Omental fat pad (tissue), 3 donors: ENCODE measurements at regions not wholly inside any gene's neighbourhood (a gene's known extent, or its start where the extent isn't known, plus 50 kb on each side); places are given as distances from the start of the nearest gene placed in this dataset.

Source experiments
- ATAC-seq: fragments of 150-250 bp; one replicate; pipeline ENCODE4 v1.9.1; 2016; ENCODE audit warnings: mild to moderate bottlenecking, moderate library complexity; ENCODE audit not compliant: low FRiP score
- DNase-seq: peaks from one replicate; pipeline ENCODE4 v3.0.0-alpha.2; 2019; ENCODE audit warnings: low spot score
- TF ChIP-seq, protein P1 (sequence below), 3 donors: fragments of 450-650 bp; IDR thresholded peaks; one replicate each; pipeline ENCODE4 v1.5.1; 2016 to 2017; ENCODE audit warnings: antibody characterized with exemption in 3 of 3, mild to moderate bottlenecking in 3 of 3, moderate library complexity in 2 of 3

DNA sequence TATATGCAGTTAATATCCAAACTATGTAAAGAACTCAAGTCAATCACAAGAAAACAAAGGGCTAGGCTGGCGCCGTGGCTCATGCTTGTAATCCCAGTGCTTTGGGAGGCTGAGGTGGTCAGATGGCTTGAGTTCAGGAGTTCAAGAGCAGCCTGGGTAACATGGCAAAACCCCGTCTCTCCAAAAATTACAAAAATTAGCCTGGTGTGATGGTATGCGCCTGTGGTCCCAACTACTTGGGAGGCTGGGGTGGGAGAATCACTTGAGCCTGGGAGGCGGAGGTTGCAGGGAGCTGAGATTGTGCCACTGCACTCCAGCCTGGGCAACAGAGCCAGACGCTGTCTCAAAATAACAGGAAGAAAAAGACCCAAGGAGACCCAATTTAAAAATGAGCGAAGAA lies 91.9 kb upstream of the ALKAL2 start:
- TF ChIP-seq, protein P1, sequence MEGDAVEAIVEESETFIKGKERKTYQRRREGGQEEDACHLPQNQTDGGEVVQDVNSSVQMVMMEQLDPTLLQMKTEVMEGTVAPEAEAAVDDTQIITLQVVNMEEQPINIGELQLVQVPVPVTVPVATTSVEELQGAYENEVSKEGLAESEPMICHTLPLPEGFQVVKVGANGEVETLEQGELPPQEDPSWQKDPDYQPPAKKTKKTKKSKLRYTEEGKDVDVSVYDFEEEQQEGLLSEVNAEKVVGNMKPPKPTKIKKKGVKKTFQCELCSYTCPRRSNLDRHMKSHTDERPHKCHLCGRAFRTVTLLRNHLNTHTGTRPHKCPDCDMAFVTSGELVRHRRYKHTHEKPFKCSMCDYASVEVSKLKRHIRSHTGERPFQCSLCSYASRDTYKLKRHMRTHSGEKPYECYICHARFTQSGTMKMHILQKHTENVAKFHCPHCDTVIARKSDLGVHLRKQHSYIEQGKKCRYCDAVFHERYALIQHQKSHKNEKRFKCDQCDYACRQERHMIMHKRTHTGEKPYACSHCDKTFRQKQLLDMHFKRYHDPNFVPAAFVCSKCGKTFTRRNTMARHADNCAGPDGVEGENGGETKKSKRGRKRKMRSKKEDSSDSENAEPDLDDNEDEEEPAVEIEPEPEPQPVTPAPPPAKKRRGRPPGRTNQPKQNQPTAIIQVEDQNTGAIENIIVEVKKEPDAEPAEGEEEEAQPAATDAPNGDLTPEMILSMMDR (IDR thresholded peaks at IDR 0.05): no peak
- ATAC-seq: no peak
- no peak for DNase-seq

DNA sequence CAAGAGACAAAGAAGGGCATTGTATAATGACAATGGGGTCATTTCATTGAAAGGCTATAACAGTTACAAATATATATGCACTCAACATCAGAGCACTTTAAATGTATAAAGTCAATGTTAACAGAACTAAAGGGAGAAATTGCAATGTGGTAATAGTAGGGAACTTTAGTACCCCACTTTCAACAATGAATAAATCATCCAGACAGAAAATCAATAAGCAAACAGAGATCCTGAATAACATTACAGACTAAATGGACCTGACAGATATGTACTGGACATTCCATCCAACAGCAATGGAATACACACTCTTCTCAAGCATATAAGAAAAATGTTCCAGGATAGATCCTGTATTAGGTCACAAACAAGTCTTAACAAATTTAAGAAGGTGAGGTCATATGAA lies 90.5 kb upstream of the ALKAL2 start:
- no peak for DNase-seq
- TF ChIP-seq, protein P1 (IDR thresholded peaks at IDR 0.05): no peak
- no peak for ATAC-seq

DNA sequence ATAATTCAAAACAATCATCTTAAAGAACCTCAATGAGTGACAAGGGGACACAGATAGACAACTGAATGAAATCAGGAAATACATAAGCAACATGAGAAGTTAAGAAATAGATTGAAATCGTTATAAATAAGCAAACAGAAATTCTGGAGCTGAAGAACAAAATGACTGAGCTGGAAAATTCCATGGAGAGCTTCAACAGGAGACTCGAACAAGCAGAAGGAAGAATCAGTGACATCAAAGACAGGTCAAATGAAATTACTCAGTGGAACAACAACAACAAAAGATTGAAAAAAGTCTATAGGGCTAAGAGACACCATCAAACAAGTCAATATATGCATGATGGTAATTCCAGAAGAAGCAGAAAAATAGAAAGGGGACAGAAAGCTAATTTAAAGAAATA lies 89.5 kb upstream of the ALKAL2 start:
- TF ChIP-seq, protein P1 (IDR thresholded peaks at IDR 0.05): no peak
- DNase-seq (no peak), ATAC-seq (no peak)

DNA sequence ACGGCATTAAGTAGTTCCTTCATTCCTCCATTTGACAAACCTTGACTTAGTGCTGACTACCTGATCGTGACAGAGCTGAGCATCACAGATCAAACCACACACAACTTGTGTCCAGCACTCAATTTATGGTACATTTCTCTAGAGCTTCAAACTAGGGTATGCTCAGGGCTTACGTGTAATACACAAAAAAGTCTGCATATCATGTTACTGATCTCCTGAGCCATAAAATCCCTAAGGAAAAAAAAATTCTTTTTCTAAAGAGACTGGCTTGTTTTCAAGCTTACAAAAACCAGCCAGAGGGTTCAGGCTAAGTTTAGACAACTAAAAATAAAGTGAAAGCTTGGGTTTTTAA lies 88.0 kb upstream of the ALKAL2 start:
- ATAC-seq (no peak), DNase-seq (no peak)
- TF ChIP-seq, protein P1 (IDR thresholded peaks at IDR 0.05): no peak

DNA sequence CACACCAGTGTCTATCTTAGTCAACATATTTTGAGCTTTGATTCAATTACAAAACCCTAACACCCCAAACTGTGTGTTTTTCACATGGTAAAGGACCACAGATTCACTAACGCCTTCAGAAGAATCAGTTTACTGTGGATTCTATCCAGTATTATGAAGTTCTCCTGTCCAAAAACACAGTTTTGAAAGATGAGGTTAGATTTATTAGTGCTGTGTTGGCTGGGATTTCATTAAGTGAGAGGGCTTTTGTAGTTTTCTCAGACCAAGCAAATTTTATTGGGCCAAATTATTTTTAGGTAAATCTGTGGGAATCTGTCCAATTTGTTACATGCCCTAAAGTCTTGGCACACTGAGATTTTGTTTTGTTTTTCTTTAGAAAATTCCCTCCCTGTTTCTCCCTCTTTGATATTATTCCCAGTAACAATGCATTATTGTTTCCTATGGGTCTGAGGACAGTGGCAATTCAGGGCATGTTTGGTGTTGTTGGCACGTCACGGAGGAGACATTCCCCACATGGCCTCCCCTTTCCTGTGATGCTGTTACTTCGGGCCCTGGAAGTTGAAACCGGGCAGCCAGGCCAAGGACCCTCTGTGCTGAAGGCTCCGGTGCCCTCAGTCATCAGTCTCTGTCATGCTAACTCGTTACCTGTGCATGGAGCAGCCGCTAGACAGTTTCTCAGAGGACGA lies 87.5 kb upstream of the ALKAL2 start:
- no peak for ATAC-seq
- no peak for DNase-seq

DNA sequence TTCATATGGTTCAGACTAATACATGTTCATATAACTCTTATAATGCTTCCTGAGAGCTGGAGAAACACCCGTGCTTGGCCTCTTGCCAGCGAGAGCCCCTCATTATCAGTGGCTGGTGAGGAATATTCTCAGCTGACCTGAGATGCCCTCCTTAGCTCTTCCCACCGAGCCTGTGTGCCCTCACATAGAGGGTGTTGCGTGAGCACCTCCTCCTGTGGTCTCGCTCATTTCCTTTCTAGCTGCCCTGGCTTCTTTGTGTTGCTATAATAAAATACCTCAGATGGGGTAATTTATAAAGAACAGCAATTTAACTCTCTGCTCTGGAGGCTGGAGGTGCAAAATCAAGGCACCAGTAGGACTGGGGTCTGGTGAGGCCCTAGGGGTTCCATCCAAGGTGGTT lies 80.5 kb upstream of the ALKAL2 start:
- TF ChIP-seq, protein P1 (IDR thresholded peaks at IDR 0.05): no peak
- DNase-seq: no peak
- no peak for ATAC-seq

More for the DNA sequence above, 87.5 kb upstream of the ALKAL2 start:
- TF ChIP-seq, protein P1 (IDR thresholded peaks at IDR 0.05): no peak

DNA sequence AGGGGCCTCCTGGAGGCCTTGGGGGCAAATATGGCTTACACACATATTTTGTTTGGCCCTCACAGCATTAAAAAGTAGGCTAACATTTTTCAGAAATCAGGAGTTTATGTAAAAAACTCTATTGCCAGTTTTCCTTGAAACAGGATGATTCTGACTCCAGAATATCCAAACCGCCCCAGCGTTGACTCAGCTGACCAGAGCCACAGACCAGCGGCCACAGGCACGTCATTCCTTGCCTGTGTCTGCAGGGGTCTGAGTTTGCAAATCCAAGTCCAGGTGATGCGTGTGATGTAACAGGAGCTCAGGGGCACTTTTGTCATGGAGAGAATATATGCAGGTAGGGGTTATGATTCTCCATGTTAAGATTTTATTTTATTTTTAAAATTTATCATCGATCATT lies 79.4 kb upstream of the ALKAL2 start:
- DNase-seq (no peak), ATAC-seq (no peak)
- TF ChIP-seq, protein P1 (IDR thresholded peaks at IDR 0.05): no peak
